ENCODE measurements at regions not wholly inside any gene's neighbourhood (a gene's known extent, or its start where the extent isn't known, plus 50 kb on each side); places are given as distances from the start of the nearest gene placed in this dataset.

- DNase-seq (ENCODE audit: low read depth), result no peak
- TF ChIP-seq CTCF (IDR thresholded peaks at IDR 0.05; ENCODE audit: low read length, missing control alignments), result no peak
- no peak overlapping the region for H3K4me3 ChIP-seq (replicated peaks; ENCODE audit: low read depth, low read length)
Observed at GRCh38 chr9:89787595-89787994, 182.8 kb downstream of the GADD45G start.

GRCh38 chr9:89788434-89788833, 183.6 kb downstream of the GADD45G start:
- TF ChIP-seq CTCF (IDR thresholded peaks at IDR 0.05; ENCODE audit: low read length, missing control alignments), result no peak
- no peak overlapping the region for H3K4me3 ChIP-seq (replicated peaks; ENCODE audit: low read depth, low read length)
- DNase-seq (ENCODE audit: low read depth), result no peak

GRCh38 chr9:89789922-89790510, 185.2 kb downstream of the GADD45G start:
- no peak overlapping the region for H3K4me3 ChIP-seq (replicated peaks; ENCODE audit: low read depth, low read length)
- no peak for DNase-seq (ENCODE audit: low read depth)
- no peak for TF ChIP-seq CTCF (IDR thresholded peaks at IDR 0.05; ENCODE audit: low read length, missing control alignments)

- DNase-seq (ENCODE audit: low read depth), result no peak
- H3K4me3 ChIP-seq (replicated peaks; ENCODE audit: low read depth, low read length), result no peak overlapping the region
- TF ChIP-seq CTCF (IDR thresholded peaks at IDR 0.05; ENCODE audit: low read length, missing control alignments), result no peak
Observed at GRCh38 chr9:89790542-89791109, 185.8 kb downstream of the GADD45G start.

- DNase-seq (ENCODE audit: low read depth), result no peak
- H3K4me3 ChIP-seq (replicated peaks; ENCODE audit: low read depth, low read length), result no peak overlapping the region
- no peak for TF ChIP-seq CTCF (IDR thresholded peaks at IDR 0.05; ENCODE audit: low read length, missing control alignments)
Observed at GRCh38 chr9:89791754-89792153, 186.9 kb downstream of the GADD45G start.

GRCh38 chr9:89792189-89793123, 187.6 kb downstream of the GADD45G start:
- H3K4me3 ChIP-seq (replicated peaks; ENCODE audit: low read depth, low read length), result no peak overlapping the region
- no peak for TF ChIP-seq CTCF (IDR thresholded peaks at IDR 0.05; ENCODE audit: low read length, missing control alignments)
- no peak for DNase-seq (ENCODE audit: low read depth)
